HK-2 (cell line): ENCODE measurements at regions not wholly inside any gene's neighbourhood (a gene's known extent, or its start where the extent isn't known, plus 50 kb on each side); places are given as distances from the start of the nearest gene placed in this dataset.

ENCODE experiments used
- DNase-seq: peaks from one replicate; pipeline ENCODE4 v3.0.0-alpha.2; 2018; ENCODE audit not compliant: unreplicated experiment

- no peak for DNase-seq
Observed at GRCh38 chr5:68431186-68431585, 215.6 kb downstream of the PIK3R1 start.

GRCh38 chr5:68431601-68432337, 216.2 kb downstream of the PIK3R1 start:
- DNase-seq = no peak

- DNase-seq = no peak
Observed at GRCh38 chr5:68432682-68433081, 217.1 kb downstream of the PIK3R1 start.

- no peak for DNase-seq
Observed at GRCh38 chr5:68433526-68433922, 218.0 kb downstream of the PIK3R1 start.

- DNase-seq = peak; percentile 94
Observed at GRCh38 chr5:68433923-68434879, 218.6 kb downstream of the PIK3R1 start.

- DNase-seq = no peak
Observed at GRCh38 chr5:68435611-68436010, 220.1 kb downstream of the PIK3R1 start.

- no peak for DNase-seq
Observed at GRCh38 chr5:68436686-68437520, 221.3 kb downstream of the PIK3R1 start.

GRCh38 chr5:68438876-68439275, 223.3 kb downstream of the PIK3R1 start:
- DNase-seq = no peak

- DNase-seq = no peak
Observed at GRCh38 chr5:68440245-68440644, 224.7 kb downstream of the PIK3R1 start.

GRCh38 chr5:68440651-68441050, 225.1 kb downstream of the PIK3R1 start:
- no peak for DNase-seq

GRCh38 chr5:68441309-68442073, 225.9 kb downstream of the PIK3R1 start:
- no peak for DNase-seq

- DNase-seq = no peak
Observed at GRCh38 chr5:68443091-68443490, 227.5 kb downstream of the PIK3R1 start.

GRCh38 chr5:68444048-68444447, 228.5 kb downstream of the PIK3R1 start:
- no peak for DNase-seq

- DNase-seq = no peak
Observed at GRCh38 chr5:68444833-68445232, 229.3 kb downstream of the PIK3R1 start.

- DNase-seq = no peak
Observed at GRCh38 chr5:68445257-68446069, 229.9 kb downstream of the PIK3R1 start.

- no peak for DNase-seq
Observed at GRCh38 chr5:68446070-68446357, 230.5 kb downstream of the PIK3R1 start.

GRCh38 chr5:68446487-68446894, 230.9 kb downstream of the PIK3R1 start:
- DNase-seq = no peak

- DNase-seq = no peak
Observed at GRCh38 chr5:68447136-68447929, 231.8 kb downstream of the PIK3R1 start.

- no peak for DNase-seq
Observed at GRCh38 chr5:68449380-68449779, 233.8 kb downstream of the PIK3R1 start.
